Nephron progenitor cell (in vitro differentiated cells): ENCODE measurements at regions not wholly inside any gene's neighbourhood (a gene's known extent, or its start where the extent isn't known, plus 50 kb on each side); places are given as distances from the start of the nearest gene placed in this dataset.

ENCODE experiments used
- DNase-seq: peaks from one replicate; pipeline ENCODE4 v3.0.0; 2021
- H3K27ac Mint-ChIP-seq: 2 replicates; pipeline ENCODE4 v1.8.0; 2021; ENCODE audit warnings: mild to moderate bottlenecking, moderate library complexity, mixed read lengths
- H3K27me3 Mint-ChIP-seq: 2 replicates; pipeline ENCODE4 v1.8.0; 2021; ENCODE audit warnings: mild to moderate bottlenecking, low read depth, mixed read lengths; ENCODE audit not compliant: poor library complexity
- H3K36me3 Mint-ChIP-seq: 2 replicates; pipeline ENCODE4 v1.8.0; 2021; ENCODE audit warnings: low read depth, mixed read lengths
- H3K4me1 Mint-ChIP-seq: 2 replicates; pipeline ENCODE4 v1.8.0; 2021; ENCODE audit warnings: mixed read lengths
- H3K4me3 Mint-ChIP-seq: 2 replicates; pipeline ENCODE4 v1.8.0; 2021; ENCODE audit warnings: mild to moderate bottlenecking, moderate library complexity, mixed read lengths
- H3K9me3 Mint-ChIP-seq: 2 replicates; pipeline ENCODE4 v1.8.0; 2021; ENCODE audit warnings: mild to moderate bottlenecking, moderate library complexity, mixed read lengths
- TF ChIP-seq, protein P1 (sequence below): fragments of 200-600 bp; sonication (generic); IDR thresholded peaks from 2 replicates; pipeline ENCODE4 v1.5.0; 2021; ENCODE audit warnings: antibody characterized with exemption

DNA sequence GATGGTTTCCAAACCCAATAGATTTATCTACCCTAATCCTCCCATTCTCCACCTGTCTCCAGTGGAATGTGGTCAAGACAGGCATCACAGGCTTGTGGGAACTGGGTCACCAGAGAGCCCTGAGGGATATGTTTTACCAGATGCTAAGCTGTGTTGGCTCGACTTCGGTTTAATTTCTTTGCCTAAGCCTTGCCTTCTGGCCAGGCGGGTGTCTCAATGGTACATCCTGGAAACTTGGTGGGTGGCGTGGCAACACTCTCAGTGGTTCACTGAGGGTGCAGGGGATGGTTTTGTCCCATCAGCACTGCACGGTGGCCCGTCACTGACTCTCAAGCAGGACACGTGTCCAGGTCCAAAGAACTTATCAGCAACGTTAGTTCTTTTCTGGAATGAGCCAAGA lies 192.2 kb downstream of the TENT4A start:
- Mint-ChIP-seq H3K4me3 (no peak overlapping the region), H3K27ac (no peak overlapping the region), H3K9me3 (no peaks in the 10 kb centered on the region), H3K36me3 (no peaks in the 10 kb centered on the region), H3K4me1 (peaks cover 32% of the 10 kb centered on the region), H3K27me3 (peaks cover 5% of the 10 kb centered on the region)
- no peak for DNase-seq
- TF ChIP-seq, protein P1, sequence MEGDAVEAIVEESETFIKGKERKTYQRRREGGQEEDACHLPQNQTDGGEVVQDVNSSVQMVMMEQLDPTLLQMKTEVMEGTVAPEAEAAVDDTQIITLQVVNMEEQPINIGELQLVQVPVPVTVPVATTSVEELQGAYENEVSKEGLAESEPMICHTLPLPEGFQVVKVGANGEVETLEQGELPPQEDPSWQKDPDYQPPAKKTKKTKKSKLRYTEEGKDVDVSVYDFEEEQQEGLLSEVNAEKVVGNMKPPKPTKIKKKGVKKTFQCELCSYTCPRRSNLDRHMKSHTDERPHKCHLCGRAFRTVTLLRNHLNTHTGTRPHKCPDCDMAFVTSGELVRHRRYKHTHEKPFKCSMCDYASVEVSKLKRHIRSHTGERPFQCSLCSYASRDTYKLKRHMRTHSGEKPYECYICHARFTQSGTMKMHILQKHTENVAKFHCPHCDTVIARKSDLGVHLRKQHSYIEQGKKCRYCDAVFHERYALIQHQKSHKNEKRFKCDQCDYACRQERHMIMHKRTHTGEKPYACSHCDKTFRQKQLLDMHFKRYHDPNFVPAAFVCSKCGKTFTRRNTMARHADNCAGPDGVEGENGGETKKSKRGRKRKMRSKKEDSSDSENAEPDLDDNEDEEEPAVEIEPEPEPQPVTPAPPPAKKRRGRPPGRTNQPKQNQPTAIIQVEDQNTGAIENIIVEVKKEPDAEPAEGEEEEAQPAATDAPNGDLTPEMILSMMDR, result no peak

DNA sequence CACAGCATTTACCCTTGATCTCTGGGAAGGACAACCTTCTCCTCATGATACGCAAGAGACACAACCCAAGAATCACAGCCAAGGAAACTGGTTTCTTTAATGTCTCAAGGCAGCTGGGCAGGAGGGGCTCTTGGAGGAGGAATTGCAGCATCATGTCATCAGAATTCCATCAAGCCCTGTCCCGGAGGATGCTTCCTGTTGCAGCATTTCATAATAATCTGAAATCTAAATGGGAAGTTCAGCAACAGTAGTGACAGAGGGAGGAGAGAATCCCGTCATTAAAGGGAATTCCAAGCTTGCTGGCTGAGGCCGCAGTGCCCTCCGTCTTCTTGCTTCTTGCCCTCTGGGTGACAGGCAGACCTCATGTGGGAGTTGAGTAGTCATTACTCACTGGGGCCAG lies 192.7 kb downstream of the TENT4A start:
- TF ChIP-seq, protein P1, result no peak
- Mint-ChIP-seq H3K36me3 (no peaks in the 10 kb centered on the region), H3K27ac (peak overlapping the region; percentile 42), H3K27me3 (peaks cover 7% of the 10 kb centered on the region), H3K9me3 (no peaks in the 10 kb centered on the region), H3K4me3 (no peak overlapping the region), H3K4me1 (peaks cover 27% of the 10 kb centered on the region)
- DNase-seq, result no peak

DNA sequence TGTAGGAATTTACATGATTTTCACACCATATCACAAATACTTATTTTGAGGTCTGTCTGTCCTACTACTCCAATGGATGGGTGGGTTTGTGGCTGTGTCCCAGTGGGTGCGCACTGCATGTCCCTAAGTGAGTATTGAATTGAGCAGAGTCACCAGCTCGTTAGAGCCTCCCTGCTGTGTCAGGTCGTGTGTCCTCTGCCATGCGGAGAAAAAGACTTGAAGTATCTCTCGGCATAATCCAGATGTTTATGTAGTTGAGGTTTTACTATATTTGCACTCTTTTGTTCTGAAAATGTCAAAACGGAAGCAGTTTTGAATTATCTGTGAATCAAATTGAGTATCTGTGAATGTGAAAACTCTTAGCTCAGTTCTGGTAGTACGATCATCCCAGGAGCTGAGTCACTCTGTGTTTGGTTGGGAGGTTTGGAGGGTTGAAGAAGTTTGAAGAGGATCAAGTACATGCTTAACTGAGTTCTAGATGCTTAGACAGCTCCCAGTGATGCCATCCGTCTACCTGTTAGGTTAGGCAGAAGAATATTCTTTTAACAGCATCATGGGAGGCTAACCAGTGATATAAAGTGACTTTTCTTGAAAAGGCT lies 194.2 kb downstream of the TENT4A start:
- Mint-ChIP-seq H3K4me1 (peaks cover 27% of the 10 kb centered on the region), H3K27me3 (peaks cover 8% of the 10 kb centered on the region), H3K4me3 (no peak overlapping the region), H3K36me3 (no peaks in the 10 kb centered on the region), H3K9me3 (no peaks in the 10 kb centered on the region), H3K27ac (no peak overlapping the region)
- TF ChIP-seq, protein P1, result no peak
- DNase-seq, result no peak

DNA sequence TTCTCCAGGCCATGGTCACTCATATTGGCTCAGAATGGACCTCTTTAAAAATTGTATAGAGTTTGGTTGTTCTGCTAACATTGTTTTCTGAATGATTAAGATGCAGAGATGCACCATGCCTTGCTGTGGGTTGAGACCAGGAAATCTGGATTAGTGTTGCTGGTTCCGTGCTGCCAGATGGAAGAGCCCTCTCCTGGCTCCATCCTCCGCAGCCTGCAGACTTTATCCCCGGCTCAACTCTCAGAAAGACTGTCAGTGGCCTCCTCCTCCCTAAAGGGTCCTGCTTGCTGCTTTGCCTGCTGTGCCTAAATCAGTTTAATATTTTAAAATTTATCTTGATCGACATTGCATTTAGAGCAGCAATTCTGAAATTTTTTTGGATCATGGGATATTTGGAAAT lies 196.7 kb downstream of the TENT4A start:
- H3K27me3 Mint-ChIP-seq, result peaks cover 13% of the 10 kb centered on the region
- peaks cover 27% of the 10 kb centered on the region for H3K4me1 Mint-ChIP-seq
- H3K9me3 Mint-ChIP-seq, result no peaks in the 10 kb centered on the region
- TF ChIP-seq, protein P1, result no peak
- no peak for DNase-seq
- no peak overlapping the region for H3K27ac Mint-ChIP-seq
- H3K4me3 Mint-ChIP-seq, result no peak overlapping the region
- no peaks in the 10 kb centered on the region for H3K36me3 Mint-ChIP-seq

DNA sequence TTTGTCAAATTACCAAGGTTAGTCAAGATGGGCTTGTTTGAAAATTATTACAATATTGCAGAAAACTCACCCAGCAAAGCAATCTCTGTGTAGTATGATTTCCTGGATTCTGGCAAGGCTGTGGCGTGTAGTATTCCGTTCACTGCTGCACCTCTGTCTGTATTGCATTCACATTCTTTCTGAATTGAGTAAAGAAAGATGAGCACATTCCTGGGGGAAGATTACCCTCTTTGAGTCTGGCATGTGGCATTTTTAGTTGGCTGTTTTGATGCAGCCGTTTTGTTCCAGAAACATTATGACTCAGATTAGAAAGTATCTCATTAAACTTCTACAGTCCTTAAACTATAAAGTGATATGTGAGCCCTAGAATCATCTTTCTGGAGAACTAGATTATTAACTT lies 197.7 kb downstream of the TENT4A start:
- no peaks in the 10 kb centered on the region for H3K36me3 Mint-ChIP-seq
- TF ChIP-seq, protein P1, result no peak
- H3K27me3 Mint-ChIP-seq, result peaks cover 13% of the 10 kb centered on the region
- no peak for DNase-seq
- H3K4me1 Mint-ChIP-seq, result peaks cover 23% of the 10 kb centered on the region
- no peak overlapping the region for H3K4me3 Mint-ChIP-seq
- no peaks in the 10 kb centered on the region for H3K9me3 Mint-ChIP-seq
- H3K27ac Mint-ChIP-seq, result no peak overlapping the region

DNA sequence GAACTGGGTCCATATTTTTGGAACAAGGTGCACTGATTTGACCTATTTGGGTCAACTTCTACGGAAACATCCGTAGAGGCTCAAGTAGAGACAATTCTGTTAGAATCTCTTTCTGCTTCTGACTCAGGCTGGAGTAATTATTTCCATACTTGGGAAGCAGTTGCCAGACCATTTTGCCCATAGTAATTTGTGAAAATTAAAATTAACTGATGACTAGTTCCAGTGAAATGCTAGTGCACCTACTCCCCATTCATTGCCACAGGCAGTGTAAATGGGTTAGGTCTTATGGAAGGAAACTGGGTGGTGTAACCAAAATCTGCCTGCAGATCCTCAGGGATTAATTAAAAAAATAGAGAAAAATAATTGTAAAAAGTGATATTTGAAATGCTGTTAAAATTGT lies 201.1 kb downstream of the TENT4A start:
- no peak for DNase-seq
- TF ChIP-seq, protein P1, result no peak
- H3K27ac Mint-ChIP-seq, result no peak overlapping the region
- H3K4me3 Mint-ChIP-seq, result no peak overlapping the region
- no peaks in the 10 kb centered on the region for H3K4me1 Mint-ChIP-seq
- no peaks in the 10 kb centered on the region for H3K36me3 Mint-ChIP-seq
- H3K9me3 Mint-ChIP-seq, result peaks cover 17% of the 10 kb centered on the region
- peaks cover 13% of the 10 kb centered on the region for H3K27me3 Mint-ChIP-seq
